OCI-LY1 (cell line): ENCODE measurements at regions not wholly inside any gene's neighbourhood (a gene's known extent, or its start where the extent isn't known, plus 50 kb on each side); places are given as distances from the start of the nearest gene placed in this dataset.

Experiments used
- CTCF ChIP-seq: fragments of 200-600 bp; sonication (generic), shearing (Covaris generic); IDR thresholded peaks from 2 replicates; pipeline ENCODE4 v1.5.1; 2017; ENCODE audit warnings: mild to moderate bottlenecking, antibody characterized with exemption, low read length, moderate library complexity, mixed read lengths
- EZH2 ChIP-seq: fragments of 200-600 bp; sonication (generic), shearing (Covaris generic); IDR thresholded peaks from 2 replicates; pipeline ENCODE4 v1.8.0; 2017; ENCODE audit warnings: borderline replicate concordance, mixed run types, mild to moderate bottlenecking, antibody characterized with exemption, low read length, moderate library complexity, mixed read lengths

GRCh38 chr19:30908262-30908771, 440.9 kb downstream of the TSHZ3 start:
- TF ChIP-seq CTCF, result no peak
- TF ChIP-seq EZH2, result no peak
